Spleen (tissue), 7 donors: ENCODE measurements at regions not wholly inside any gene's neighbourhood (a gene's known extent, or its start where the extent isn't known, plus 50 kb on each side); places are given as distances from the start of the nearest gene placed in this dataset.

Source experiments
- CTCF ChIP-seq, 11 experiments: fragments of 200-600 bp in 7 of 11; fragments of 450-650 bp in 4 of 11; sonication (generic) in 4 of 11; IDR thresholded peaks in 8 of 11; conservative IDR thresholded peaks in 3 of 11; 1 replicate in 7 of 11; 2 replicates in 4 of 11; pipeline versions ENCODE4 v1.4.0 to v1.8.0; 2016 to 2021; ENCODE audit warnings: antibody characterized with exemption in 11 of 11, inconsistent platforms in 4 of 11, mild to moderate bottlenecking in 1 of 11
- POLR2AphosphoS5 ChIP-seq, 3 donors: sonication (generic); formaldehyde crosslinking; IDR thresholded peaks; one replicate each; pipeline ENCODE4 v1.5.1; 2017; ENCODE audit warnings: antibody characterized with exemption in 3 of 3
- donor health status: DM: no; HTN: no; CAD: no; lungs with moderate emphysema.
- donor health status: DM: no; HTN: no; CAD: no.
- donor health status: DM: no; HTN: no; CAD: no.

GRCh38 chr3:88231632-88232031 is 81.9 kb downstream of the C3orf38 start:
- TF ChIP-seq POLR2AphosphoS5 (IDR thresholded peaks at IDR 0.05) (no peak), CTCF (IDR thresholded peaks at IDR 0.05 in 8 of 11, conservative IDR thresholded peaks at IDR 0.05 in 3 of 11) (no peak)
